Osteocyte (in vitro differentiated cells): ENCODE measurements at regions not wholly inside any gene's neighbourhood (a gene's known extent, or its start where the extent isn't known, plus 50 kb on each side); places are given as distances from the start of the nearest gene placed in this dataset.

Source experiments
- DNase-seq: peaks from one replicate; pipeline ENCODE4 v3.0.0; 2021; ENCODE audit warnings: mixed read lengths; ENCODE audit not compliant: unreplicated experiment; ENCODE audit errors: extremely low spot score
- H3K27ac Mint-ChIP-seq: one replicate; pipeline ENCODE4 v1.8.0; 2021; ENCODE audit warnings: mild to moderate bottlenecking, mixed read lengths; ENCODE audit not compliant: unreplicated experiment
- H3K27me3 Mint-ChIP-seq: one replicate; pipeline ENCODE4 v1.8.0; 2021; ENCODE audit warnings: mixed read lengths; ENCODE audit not compliant: unreplicated experiment
- H3K36me3 Mint-ChIP-seq: one replicate; pipeline ENCODE4 v1.8.0; 2021; ENCODE audit warnings: mixed read lengths; ENCODE audit not compliant: unreplicated experiment
- H3K4me1 Mint-ChIP-seq: one replicate; pipeline ENCODE4 v1.8.0; 2021; ENCODE audit warnings: mixed read lengths; ENCODE audit not compliant: unreplicated experiment
- H3K4me3 Mint-ChIP-seq: one replicate; pipeline ENCODE4 v1.8.0; 2021; ENCODE audit warnings: mild to moderate bottlenecking, moderate library complexity, mixed read lengths; ENCODE audit not compliant: unreplicated experiment
- H3K9me3 Mint-ChIP-seq: one replicate; pipeline ENCODE4 v1.8.0; 2021; ENCODE audit warnings: mixed read lengths; ENCODE audit not compliant: unreplicated experiment
- TF ChIP-seq, protein P1 (sequence below): fragments of 200-600 bp; sonication (generic); IDR thresholded peaks from 2 replicates; pipeline ENCODE4 v1.5.0; 2021; ENCODE audit warnings: antibody characterized with exemption, mild to moderate bottlenecking, moderate library complexity

DNA sequence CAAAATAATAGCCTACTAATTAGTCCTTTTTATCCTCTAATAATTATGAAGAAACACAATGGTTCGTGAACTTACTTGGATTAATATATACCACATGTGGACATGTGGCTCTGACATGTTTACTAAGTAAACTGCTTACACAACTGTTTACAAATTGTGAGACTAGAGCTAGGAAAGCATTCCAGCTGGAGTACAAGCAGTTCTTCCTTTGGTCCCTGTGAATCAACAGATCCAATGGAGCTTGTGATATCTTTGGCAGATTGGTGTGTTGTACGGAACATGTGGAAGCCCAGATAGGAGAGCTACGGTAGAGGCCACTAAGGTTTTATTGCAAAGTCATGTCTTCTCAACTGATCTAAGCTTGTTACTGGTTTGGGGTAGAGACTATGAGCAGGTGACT is 145.5 kb upstream of the SPRY2 start:
- TF ChIP-seq, protein P1, sequence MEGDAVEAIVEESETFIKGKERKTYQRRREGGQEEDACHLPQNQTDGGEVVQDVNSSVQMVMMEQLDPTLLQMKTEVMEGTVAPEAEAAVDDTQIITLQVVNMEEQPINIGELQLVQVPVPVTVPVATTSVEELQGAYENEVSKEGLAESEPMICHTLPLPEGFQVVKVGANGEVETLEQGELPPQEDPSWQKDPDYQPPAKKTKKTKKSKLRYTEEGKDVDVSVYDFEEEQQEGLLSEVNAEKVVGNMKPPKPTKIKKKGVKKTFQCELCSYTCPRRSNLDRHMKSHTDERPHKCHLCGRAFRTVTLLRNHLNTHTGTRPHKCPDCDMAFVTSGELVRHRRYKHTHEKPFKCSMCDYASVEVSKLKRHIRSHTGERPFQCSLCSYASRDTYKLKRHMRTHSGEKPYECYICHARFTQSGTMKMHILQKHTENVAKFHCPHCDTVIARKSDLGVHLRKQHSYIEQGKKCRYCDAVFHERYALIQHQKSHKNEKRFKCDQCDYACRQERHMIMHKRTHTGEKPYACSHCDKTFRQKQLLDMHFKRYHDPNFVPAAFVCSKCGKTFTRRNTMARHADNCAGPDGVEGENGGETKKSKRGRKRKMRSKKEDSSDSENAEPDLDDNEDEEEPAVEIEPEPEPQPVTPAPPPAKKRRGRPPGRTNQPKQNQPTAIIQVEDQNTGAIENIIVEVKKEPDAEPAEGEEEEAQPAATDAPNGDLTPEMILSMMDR, result no peak
- Mint-ChIP-seq H3K27ac (no peak overlapping the region), H3K9me3 (no peaks in the 10 kb centered on the region), H3K4me3 (no peak overlapping the region), H3K4me1 (no peaks in the 10 kb centered on the region), H3K36me3 (no peaks in the 10 kb centered on the region), H3K27me3 (no peaks in the 10 kb centered on the region)
- no peak for DNase-seq

DNA sequence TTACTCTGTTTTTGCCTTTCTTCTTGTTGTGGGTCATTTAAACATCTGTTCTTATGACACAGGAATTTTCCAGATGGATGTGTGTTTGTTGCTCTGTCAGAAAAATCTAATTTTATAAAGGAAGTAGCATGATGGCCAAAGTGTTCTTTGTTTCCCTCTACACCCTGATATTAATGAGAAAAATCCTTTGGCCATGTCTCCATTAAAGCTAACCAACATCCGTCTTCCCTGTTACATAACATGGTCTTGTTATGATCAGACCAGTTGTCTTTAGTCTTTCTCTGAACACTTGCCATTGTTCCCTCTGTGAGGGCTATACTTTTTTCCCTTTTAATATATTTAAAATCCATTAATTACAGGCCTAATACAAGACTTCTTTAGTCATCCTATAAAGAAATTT is 142.2 kb upstream of the SPRY2 start:
- Mint-ChIP-seq H3K4me3 (no peak overlapping the region), H3K27ac (no peak overlapping the region), H3K36me3 (no peaks in the 10 kb centered on the region), H3K9me3 (no peaks in the 10 kb centered on the region), H3K27me3 (no peaks in the 10 kb centered on the region), H3K4me1 (no peaks in the 10 kb centered on the region)
- TF ChIP-seq, protein P1, result no peak
- no peak for DNase-seq

DNA sequence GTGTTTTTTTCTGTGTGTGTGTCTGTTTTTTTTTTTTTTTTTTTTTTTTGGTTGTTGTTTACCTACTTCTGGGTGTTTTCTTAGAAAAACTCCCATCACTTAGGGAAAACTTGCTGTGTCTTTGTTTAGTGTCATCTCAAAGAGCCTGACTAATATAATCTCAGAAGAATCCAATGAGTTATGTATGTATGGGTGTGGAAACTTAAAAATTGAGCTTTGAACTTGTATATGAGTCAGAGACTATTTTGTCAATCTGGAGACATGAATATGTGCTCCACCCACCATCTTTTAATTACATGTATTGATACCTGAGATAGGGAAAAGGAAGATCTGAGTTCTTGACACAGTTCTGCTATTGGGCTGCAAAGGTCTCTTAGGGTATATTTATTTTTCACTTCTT is 140.7 kb upstream of the SPRY2 start:
- no peak overlapping the region for H3K27ac Mint-ChIP-seq
- TF ChIP-seq, protein P1, result no peak
- H3K36me3 Mint-ChIP-seq, result no peaks in the 10 kb centered on the region
- no peaks in the 10 kb centered on the region for H3K27me3 Mint-ChIP-seq
- no peak for DNase-seq
- peaks cover 5% of the 10 kb centered on the region for H3K4me1 Mint-ChIP-seq
- no peak overlapping the region for H3K4me3 Mint-ChIP-seq
- H3K9me3 Mint-ChIP-seq, result no peaks in the 10 kb centered on the region

DNA sequence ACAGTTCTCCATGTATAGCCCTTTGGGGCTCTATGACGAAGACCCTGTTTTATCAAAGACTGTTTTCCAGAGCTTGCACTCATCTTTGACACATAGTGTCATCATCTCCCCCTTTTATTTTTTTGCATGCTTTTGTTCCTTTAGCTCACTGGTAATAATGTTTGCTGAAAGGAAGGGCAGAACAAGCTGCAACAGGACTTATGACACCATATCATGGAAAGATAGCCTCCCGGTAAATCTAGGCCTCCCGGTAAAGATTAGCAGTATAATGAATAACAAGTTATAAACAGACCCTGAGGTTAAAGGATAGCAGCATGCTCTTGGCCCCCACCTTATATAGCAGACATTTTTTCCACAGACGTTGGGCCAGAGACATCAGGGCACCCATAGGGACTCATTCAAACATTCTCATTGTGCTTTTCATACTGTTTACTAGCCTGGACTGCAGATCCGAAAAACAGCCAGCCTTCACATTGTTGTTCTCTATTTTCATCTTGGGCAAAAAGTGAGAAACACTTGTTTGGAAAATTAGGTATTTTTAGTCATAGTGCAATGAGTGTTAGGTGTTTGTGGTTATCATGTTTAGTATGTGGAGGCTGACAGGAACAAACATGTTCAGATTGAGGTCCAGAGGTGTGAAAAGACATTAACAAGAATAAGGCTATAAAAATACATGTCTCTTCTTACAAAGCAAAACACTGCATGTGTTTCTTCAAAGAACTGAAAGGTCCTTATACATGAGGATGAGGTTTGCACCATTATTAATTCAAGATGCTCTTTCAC is 136.9 kb upstream of the SPRY2 start:
- no peak for DNase-seq
- Mint-ChIP-seq H3K4me1 (peaks cover 28% of the 10 kb centered on the region), H3K4me3 (no peak overlapping the region), H3K9me3 (no peaks in the 10 kb centered on the region), H3K27ac (no peak overlapping the region), H3K36me3 (no peaks in the 10 kb centered on the region), H3K27me3 (no peaks in the 10 kb centered on the region)
- TF ChIP-seq, protein P1, result no peak

DNA sequence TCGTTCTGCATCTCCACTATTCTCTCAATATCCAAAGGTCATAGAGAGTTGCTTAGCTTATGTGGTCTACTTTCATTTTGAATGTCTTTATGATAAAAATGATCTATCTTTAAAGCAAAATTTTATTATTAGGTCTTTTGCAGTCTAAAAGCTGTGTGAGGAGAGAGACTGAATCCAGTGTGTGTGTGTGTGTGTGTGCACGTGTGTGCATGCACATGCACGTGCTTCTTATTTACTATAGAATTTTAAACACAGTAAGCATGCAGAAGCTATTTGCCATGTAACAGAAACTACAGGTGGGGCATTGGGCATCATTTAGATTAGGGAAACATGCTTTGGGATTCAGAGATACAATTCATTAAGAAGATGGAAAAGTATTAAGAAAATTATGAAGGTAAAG is 136.0 kb upstream of the SPRY2 start:
- no peaks in the 10 kb centered on the region for H3K27me3 Mint-ChIP-seq
- no peaks in the 10 kb centered on the region for H3K36me3 Mint-ChIP-seq
- no peak overlapping the region for H3K4me3 Mint-ChIP-seq
- no peak for DNase-seq
- TF ChIP-seq, protein P1, result no peak
- H3K4me1 Mint-ChIP-seq, result peaks cover 30% of the 10 kb centered on the region
- no peak overlapping the region for H3K27ac Mint-ChIP-seq
- no peaks in the 10 kb centered on the region for H3K9me3 Mint-ChIP-seq
